ENCODE measurements at regions not wholly inside any gene's neighbourhood (a gene's known extent, or its start where the extent isn't known, plus 50 kb on each side); places are given as distances from the start of the nearest gene placed in this dataset.

GRCh38 chr2:62300925-62301324 is 105.0 kb downstream of the B3GNT2 start:
- no peak overlapping the region for H3K4me3 ChIP-seq (replicated peaks in 1 of 2; ENCODE audit: low read depth in 1 of 2, low read length in 2 of 2)
- ChIA-PET CTCF (interaction anchor here (1.0 to 1.7 kb wide), 2 partner anchors 9 to 11 kb away, joined by 3 to 6 read pairs; no protein-coding TSS in a partner anchor), POLR2A (no interaction called here), RAD21 (ENCODE audit: low non-redundant PET in 1 of 2, low total read pairs in 2 of 2, uncharacterized antibody in 2 of 2, unreplicated experiment in 2 of 2) (no interaction called here)
- H3K4me2 ChIP-seq (ENCODE audit: low read length): no peak overlapping the region
- H3K9me2 ChIP-seq (ENCODE audit: insufficient read depth): no peaks in the 10 kb centered on the region; the same call in 1 of the 2 replicates
- TF ChIP-seq EZH2phosphoT487 (IDR thresholded peaks at IDR 0.05; ENCODE audit: borderline replicate concordance) (no peak), YY1 (IDR thresholded peaks at IDR 0.05; ENCODE audit: extremely low read depth, insufficient replicate concordance, low read depth, low read length) (no peak), SRF (IDR thresholded peaks at IDR 0.05; ENCODE audit: low read depth) (no peak), CEBPB (IDR thresholded peaks at IDR 0.05; ENCODE audit: low read depth) (no peak), CBX3 (IDR thresholded peaks at IDR 0.05; ENCODE audit: low read depth) (no peak), SIN3A (IDR thresholded peaks at IDR 0.05; ENCODE audit: low read depth) (no peak), POLR2A (IDR thresholded peaks at IDR 0.05; ENCODE audit: borderline replicate concordance, extremely low read depth, insufficient read depth, insufficient read length) (no peak), FOSL1 (IDR thresholded peaks at IDR 0.05; ENCODE audit: low read depth) (no peak), JUND (IDR thresholded peaks at IDR 0.05) (no peak), ZNF274 (IDR thresholded peaks at IDR 0.05; ENCODE audit: low read depth, low read length) (no peak), MAX (IDR thresholded peaks at IDR 0.05) (no peak), ATF3 (IDR thresholded peaks at IDR 0.05) (no peak), REST (IDR thresholded peaks at IDR 0.05; ENCODE audit: low read depth) (no peak), RAD21 (IDR thresholded peaks at IDR 0.05; ENCODE audit: low read depth) (no peak), CTCF (IDR thresholded peaks at IDR 0.05 in 2 of 3, conservative IDR thresholded peaks at IDR 0.05 in 1 of 3; ENCODE audit: borderline replicate concordance in 1 of 3, insufficient read depth in 1 of 3, low read depth in 2 of 3, low read length in 2 of 3) (no peak), EGR1 (IDR thresholded peaks at IDR 0.05; ENCODE audit: low read depth) (no peak), ZBTB33 (IDR thresholded peaks at IDR 0.05; ENCODE audit: extremely low read depth, insufficient replicate concordance, low read length) (no peak), SP1 (IDR thresholded peaks at IDR 0.05; ENCODE audit: low read depth) (no peak), POLR2AphosphoS5 (IDR thresholded peaks at IDR 0.05; ENCODE audit: low read depth, low read length) (no peak), TCF7L2 (IDR thresholded peaks at IDR 0.05; ENCODE audit: borderline replicate concordance, extremely low read depth, insufficient read depth, insufficient read length) (no peak)
- no peaks in the 10 kb centered on the region for H3K27me3 ChIP-seq (ENCODE audit: insufficient read depth, low read length)
- no peaks in the 10 kb centered on the region for H4K20me1 ChIP-seq (ENCODE audit: insufficient read depth)
- DNase-seq (ENCODE audit: low read depth, low spot score) (no peak), ATAC-seq (no peak)
- no peaks in the 10 kb centered on the region for H3K9me3 ChIP-seq (ENCODE audit: control insufficient read depth in 1 of 2, insufficient read depth in 1 of 2, low read depth in 1 of 2, low read length in 2 of 2)
- H3K9ac ChIP-seq (ENCODE audit: low read length): no peak overlapping the region
- no peak overlapping the region for H3K27ac ChIP-seq (ENCODE audit: low read depth, low read length)
- no peak overlapping the region for H2AFZ ChIP-seq (ENCODE audit: low read depth, low read length, poor library complexity, severe bottlenecking)
- H3K4me1 ChIP-seq (ENCODE audit: control insufficient read depth in 1 of 2, insufficient read depth in 2 of 2, low read length in 2 of 2): peaks cover 26 to 41% of the 10 kb centered on the region in 2 experiments
- intact Hi-C loops (cut with micrococcal nuclease): loop anchor here (10.0 kb wide), 1 partner anchor 306 kb away; no protein-coding TSS in a partner anchor
- no peaks in the 10 kb centered on the region for H3K36me3 ChIP-seq (ENCODE audit: control insufficient read depth in 1 of 2, insufficient read depth in 2 of 2, low read length in 2 of 2)
- no peaks in the 10 kb centered on the region for H3K79me2 ChIP-seq (ENCODE audit: insufficient read depth, low read length)
- BruUV-seq (replicated peaks): no TSS peak

Measured in HCT116 (cell line).